GM21515 (cell line): ENCODE measurements at regions not wholly inside any gene's neighbourhood (a gene's known extent, or its start where the extent isn't known, plus 50 kb on each side); places are given as distances from the start of the nearest gene placed in this dataset.

ENCODE experiments used
- ATAC-seq: cut with Tn5 transposase; IDR thresholded peaks from one replicate; pipeline ENCODE4 v1.9.1; 2021; ENCODE audit not compliant: unreplicated experiment

- ATAC-seq = no peak
These were observed 443.9 kb upstream of the CDH4 start for GRCh38 chr20:60808003-60808672.

DNA sequence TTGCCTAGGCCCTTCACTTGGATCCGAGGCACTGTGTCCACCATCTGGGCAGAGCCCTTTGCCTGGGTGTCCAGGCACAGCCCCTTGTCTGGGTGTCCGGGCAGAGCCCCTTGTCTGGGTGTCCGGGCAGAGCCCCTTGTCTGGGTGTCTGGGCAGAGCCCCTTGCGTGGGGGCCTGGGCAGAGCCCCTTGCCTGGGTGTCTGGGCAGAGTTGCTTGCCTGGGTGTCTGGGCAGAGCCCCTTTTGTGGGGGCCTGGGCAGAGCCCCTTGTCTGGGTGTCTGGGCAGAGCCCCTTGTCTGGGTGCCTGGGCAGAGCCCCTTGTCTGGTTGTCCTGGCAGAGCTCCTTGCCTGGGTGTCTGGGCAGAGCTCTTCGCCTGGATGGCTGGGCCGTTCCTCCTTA, 443.4 kb upstream of the CDH4 start:
- no peak for ATAC-seq

DNA sequence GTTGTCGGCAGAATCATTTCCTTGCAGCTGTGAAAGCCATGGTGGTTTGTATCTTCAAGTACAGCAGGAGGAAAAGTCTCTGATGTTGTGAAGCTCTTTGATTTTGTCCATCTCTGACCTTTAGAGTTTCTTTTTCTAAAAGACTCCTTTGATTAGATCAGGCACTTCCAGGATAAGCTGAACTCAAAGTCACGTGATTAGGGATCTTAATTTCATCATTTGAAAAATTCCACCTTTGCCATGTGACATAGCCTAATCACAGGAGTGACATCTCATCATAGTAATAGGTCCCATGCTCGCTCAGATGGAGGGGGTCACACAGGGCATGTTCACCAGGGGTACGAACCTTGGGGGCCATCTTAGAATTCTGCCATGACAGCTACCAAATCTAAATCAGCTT, 441.5 kb upstream of the CDH4 start:
- ATAC-seq = no peak

DNA sequence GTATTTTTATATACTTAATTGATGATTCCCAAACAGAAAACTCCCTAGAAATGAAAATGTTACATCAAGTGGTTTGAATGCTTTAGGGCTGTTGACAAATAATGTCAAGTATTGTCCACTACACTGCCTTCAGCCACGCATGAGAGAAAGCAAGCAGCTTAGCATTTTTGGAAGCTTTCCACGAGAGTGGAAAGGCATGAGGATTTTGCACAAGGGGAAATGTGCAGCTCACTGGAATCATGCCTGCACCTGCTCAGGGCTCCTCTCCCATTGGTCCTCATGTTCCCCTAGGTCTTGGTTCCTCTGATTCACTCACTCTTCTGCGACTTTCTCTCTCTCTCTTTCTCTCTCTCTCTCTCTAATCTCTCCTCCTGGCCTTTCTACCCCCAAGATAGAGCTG, 439.5 kb upstream of the CDH4 start:
- no peak for ATAC-seq

DNA sequence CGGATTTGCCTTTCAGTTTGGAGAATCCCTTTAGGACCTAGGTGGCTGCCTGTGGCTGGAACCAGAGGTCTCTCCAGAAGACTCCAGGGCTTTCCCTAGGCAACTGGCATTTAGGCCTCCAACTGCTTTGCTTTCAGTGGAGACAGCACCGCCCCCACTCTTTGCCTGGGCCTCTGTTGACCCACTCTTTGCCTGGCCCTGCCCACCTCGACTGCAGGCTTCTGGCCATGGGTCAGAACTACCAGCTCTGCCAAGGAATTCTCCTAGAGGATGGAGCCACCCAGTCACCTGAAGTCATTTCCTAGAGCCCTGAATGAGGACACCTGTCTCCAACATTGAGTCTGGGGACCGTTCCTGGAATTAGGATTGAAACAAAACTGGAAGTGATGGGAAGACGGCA, 439.0 kb upstream of the CDH4 start:
- ATAC-seq = no peak

DNA sequence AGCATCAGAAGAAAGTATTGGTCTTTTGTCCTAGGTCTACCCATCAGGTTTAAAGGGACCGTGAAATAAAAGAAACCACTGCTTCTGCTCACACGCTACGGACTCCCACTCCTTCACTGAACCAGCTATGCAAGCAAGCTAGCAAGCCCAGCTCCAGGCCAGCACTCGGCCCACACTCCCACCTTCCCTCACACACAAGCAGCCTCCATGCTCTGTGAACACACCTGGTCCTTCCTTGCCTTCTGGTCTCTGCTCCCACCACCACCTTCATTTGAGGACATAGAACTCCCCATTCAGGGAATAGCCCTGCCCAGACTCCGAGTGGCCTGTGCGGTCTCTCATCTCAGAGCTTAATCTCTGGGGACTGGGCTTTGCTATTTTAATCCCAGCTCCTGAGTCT, 436.4 kb upstream of the CDH4 start:
- ATAC-seq = no peak

GRCh38 chr20:60816901-60817300, 435.2 kb upstream of the CDH4 start:
- ATAC-seq = no peak

DNA sequence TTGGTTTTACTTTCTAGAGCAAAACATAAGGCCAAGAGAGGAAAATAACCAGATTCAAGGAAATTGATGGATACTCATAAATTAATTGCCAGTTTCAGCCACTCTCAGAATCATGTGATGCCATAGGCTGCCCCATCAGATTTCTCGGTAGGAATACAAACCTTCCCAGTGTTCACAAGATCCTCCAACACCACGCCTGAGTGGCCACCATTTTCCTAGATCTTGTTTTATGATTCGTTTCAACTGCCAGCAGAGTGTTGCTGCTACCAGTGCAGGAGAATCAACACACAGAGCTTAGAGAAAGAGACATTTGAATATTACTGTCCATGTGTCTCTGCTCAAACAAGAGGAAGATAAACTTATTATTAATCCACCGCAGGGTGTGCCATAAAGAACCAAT, 434.2 kb upstream of the CDH4 start:
- ATAC-seq = no peak

DNA sequence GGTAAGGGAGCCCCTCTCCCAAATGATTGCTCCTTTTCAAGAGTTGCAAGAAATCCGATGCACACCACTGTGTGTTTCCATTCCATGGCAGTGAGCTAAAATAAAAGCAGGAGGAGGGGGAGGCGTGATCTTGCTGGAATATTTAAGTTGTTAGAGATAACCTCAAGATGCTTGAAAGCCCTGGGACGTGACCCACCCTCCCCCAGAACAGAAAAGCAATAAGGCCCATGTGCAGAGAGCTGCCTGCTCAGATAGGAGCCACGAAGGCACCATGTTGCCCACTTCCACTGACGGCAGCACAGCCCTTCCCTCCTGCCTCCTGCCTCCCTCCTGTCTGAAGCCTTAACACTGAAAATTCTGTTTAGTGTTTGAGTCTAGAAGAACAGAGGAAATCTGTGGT, 432.6 kb upstream of the CDH4 start:
- no peak for ATAC-seq

- no peak for ATAC-seq
These were observed 431.9 kb upstream of the CDH4 start for GRCh38 chr20:60820149-60820548.

DNA sequence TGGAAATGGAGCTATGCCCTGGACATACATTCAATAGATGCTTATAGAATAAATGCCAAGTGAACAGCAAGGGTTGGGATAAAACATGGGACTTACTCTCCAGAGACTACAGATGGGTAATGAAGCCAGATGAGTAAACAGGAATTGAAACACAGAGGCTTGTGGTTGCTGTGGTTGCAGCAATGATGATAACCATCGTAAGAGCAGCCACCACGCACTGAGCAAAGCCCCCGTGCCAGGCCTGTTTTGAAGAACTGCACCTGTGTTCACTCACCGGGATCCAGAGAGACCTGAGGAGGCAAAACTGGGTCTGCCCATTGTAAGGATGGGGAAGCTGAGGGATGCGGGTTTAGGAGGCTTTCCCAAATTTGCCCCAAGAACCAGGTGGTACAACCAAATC, 431.1 kb upstream of the CDH4 start:
- ATAC-seq = no peak

- no peak for ATAC-seq
These were observed 429.1 kb upstream of the CDH4 start for GRCh38 chr20:60822699-60823607.

DNA sequence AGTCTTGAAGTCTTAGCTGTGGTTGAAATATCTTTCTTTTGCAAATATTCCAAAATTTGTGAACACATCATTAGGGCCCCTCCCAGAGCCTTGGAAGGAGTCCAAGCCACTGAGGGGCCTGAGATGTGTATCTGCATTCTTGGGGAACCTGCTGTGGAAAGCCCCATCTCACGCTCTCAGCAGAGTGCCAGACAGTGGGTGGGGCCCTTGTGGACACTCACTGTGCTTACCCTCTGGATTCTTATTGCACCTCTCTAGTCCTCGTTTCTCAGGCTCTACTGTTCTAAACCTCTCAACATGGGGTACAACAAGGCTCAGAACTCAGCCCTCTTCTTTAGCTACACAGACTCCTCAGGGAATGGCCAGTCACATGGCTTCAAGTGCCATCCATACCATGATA, 416.2 kb upstream of the CDH4 start:
- ATAC-seq = no peak

GRCh38 chr20:60837173-60837770, 414.8 kb upstream of the CDH4 start:
- no peak for ATAC-seq

DNA sequence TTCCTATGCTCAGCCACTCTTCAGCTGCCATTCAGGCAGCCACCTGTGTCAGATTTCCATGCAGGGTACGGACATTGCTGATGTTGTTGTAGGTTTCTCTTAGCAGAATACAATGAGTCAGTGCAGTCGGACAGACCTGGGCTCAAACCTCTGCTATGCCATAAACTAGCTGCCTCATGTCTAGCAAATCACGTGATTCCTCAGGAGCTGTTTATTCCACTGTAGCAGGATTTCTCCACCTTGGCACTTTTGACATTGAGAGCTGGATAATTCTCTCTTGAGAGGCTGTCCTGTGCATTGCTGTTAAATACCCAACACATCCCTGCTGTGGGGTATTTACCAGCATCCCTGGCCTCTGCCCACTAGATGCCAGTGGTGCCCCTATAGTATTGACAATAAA, 413.8 kb upstream of the CDH4 start:
- ATAC-seq = no peak

GRCh38 chr20:60840971-60841370, 411.1 kb upstream of the CDH4 start:
- ATAC-seq = no peak

DNA sequence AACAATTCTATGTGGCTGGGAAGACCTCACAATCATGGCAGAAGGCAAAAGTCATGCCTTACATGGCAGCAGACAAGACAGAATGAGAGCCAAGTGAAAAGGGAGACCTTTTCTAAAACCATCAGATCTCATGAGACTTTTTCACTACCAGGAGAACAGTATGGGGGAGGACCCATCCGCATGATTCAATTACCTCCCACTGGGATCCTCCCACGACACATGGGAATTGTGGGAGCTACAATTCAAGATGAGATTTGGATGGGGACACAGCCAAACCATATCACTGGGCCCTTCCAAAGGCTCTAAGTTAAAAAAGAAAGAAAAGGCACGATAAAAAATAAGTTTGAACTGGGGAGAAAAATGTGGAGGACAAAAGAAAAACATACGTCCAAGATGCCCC, 406.9 kb upstream of the CDH4 start:
- ATAC-seq = no peak

- no peak for ATAC-seq
These were observed 400.0 kb upstream of the CDH4 start for GRCh38 chr20:60851826-60852704.

- no peak for ATAC-seq
These were observed 394.4 kb upstream of the CDH4 start for GRCh38 chr20:60857708-60858107.

GRCh38 chr20:60862601-60863000, 389.5 kb upstream of the CDH4 start:
- ATAC-seq = no peak

- no peak for ATAC-seq
These were observed 388.5 kb upstream of the CDH4 start for GRCh38 chr20:60863548-60863947.
